GOT3 (cell line): ENCODE measurements at regions not wholly inside any gene's neighbourhood (a gene's known extent, or its start where the extent isn't known, plus 50 kb on each side); places are given as distances from the start of the nearest gene placed in this dataset.

Experiments used
- DNase-seq: peaks from one replicate; lab custom pipeline; 2025; ENCODE audit warnings: mixed read lengths; lab: John Stamatoyannopoulos, UW

DNA sequence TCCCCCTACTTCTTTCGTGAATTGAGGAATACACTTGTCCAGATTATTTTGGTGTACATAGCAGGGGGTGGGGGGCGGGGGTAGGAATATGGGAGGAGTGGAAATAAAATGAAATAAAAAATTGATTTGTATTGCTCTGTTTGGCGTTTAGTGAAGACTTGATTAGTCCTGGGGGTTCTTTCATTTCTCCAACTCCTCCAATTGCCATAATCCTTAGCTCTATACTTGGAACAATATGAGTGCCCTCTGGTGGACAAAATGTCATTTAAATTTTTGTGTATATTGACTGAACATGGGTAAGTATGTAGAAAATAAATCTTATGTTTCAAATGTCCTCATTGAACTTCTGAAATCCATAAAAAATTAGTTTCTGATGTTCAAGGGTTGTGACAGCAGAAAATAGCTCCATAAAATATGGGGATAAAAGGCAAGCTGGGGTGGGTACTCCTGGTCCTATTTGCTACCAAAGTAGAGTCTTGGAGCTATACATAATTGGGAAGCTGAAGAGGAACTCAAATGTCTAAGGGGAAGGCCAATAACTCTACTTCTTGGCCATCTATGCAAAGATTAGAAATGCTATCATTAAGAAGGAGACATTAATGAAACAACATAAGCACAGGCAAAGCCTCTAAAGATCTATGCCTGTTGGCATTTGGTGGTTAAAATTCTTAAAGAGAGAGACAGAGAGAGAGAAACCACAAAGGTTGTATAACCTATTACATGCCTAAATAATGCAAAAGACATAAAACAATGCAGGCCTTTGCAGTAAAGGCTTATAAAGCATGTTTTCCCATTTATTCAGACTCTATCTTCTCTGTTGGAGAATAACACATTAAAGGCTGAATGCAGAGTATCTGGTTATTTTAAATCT is 421.6 kb downstream of the METTL15 start:
- no peak for DNase-seq

- DNase-seq, result no peak
Observed at GRCh38 chr11:28529046-28529445, 420.9 kb downstream of the METTL15 start.

DNA sequence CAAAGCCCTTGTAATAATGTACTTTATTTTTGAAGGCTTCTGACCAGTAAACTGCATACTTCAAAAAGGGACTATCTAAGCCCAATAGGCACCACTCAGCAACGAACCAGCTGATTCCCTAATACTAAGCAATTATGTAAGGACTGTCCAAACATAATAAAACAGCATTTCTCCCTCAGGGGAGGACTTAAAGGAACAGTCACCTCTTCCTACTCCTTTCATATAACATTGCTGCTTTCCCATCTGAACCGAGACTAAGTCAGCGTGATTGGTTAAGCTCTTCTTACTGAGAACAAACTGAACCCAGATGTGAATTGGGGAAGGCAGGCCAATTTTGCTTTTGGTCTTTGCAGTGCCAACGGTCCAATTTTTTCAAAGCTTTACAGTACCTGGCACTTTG is 420.0 kb downstream of the METTL15 start:
- DNase-seq, result no peak

DNA sequence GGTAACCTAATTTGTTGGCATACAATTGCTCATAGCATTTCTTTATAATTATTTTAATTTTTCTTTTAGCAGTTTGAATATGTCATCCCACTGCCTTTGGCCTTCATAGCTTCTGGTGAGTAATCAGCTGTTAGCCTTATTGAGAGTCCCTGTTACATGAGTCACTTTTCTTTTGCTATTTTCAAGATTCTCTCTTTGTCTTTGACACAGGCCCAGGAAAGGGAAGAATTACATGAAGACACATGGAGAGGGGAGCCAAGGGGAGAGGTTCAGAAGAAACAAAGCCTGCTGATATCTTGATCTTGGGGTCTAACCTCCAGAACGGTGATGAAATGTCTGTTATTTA is 418.2 kb downstream of the METTL15 start:
- no peak for DNase-seq

- no peak for DNase-seq
Observed at GRCh38 chr11:28525636-28526405, 417.6 kb downstream of the METTL15 start.

- DNase-seq, result no peak
Observed at GRCh38 chr11:28524098-28524497, 415.9 kb downstream of the METTL15 start.

DNA sequence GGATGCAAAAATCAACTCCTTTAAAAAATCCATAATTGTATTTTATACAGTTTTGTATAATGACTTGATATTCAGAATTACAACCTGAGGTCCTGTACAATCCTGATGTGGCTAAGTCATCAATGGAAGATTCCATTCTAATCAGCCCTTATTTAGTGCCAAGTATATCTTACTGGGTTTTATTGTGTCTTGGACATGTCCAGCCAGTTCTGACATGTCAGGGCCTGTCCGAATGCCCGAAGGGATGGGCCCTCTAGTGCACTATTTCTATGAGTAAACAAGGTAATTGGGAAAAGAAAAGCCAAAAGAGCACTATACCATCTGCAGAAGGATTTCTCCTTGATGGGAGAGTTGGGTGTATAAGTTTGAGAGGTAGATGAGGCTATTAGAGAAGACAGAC is 412.9 kb downstream of the METTL15 start:
- no peak for DNase-seq

DNA sequence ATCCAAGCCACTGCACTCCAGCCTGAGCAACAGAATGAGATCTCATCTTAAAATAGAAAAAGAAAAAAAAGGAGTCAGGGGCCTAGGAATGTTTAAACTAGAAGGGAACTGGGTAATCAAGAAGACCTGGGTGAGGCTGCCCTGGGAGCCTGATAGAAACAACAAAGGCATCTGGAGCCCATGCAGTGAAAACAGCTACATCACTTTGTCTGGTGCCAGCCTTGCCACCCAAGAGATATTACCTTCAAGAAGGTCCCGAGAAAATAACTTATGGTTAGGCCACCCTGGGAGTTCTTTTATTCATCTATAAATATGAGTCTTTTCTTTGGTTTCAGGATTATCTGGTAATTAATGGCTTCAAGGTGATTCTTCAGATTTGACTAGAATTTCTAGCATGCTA is 412.1 kb downstream of the METTL15 start:
- no peak for DNase-seq

GRCh38 chr11:28518825-28519224 is 410.6 kb downstream of the METTL15 start:
- DNase-seq, result no peak

DNA sequence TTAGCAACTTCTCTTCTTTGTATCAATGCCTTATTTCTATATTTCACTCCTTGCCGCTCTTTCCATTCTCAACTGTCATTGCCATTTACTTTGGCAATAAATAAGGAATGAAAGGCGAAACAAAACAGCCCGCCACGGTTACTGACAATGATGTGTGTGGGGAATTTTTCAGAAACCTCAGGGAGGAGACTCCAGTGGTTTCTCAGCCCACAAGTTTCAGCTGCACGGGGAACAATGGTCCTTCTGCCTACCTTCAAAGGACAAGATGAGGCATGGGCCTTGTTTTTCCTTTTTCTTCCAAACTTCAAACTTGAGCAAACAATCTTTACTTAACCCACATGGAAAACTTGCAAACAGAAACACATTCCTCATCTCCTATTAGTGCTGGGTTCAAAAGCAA is 409.4 kb downstream of the METTL15 start:
- no peak for DNase-seq

DNA sequence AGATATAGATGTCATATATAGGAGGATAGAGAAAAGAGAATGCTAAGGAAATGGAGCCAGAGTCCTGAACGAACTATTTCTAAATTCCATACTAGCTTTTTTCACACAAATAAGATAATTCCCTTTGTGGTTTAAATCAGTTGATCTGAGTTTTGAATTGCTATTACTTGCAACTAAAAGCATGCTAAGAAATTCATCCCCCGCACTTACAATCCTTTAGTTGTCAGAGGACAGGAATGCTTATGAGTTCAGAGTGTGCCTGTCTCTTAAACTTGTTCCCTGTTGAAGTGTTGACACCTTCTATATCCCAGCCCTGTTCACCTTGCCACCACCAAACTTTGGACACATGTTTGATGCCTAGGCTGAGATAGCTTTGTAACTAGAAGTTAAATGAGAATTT is 406.2 kb downstream of the METTL15 start:
- no peak for DNase-seq

DNA sequence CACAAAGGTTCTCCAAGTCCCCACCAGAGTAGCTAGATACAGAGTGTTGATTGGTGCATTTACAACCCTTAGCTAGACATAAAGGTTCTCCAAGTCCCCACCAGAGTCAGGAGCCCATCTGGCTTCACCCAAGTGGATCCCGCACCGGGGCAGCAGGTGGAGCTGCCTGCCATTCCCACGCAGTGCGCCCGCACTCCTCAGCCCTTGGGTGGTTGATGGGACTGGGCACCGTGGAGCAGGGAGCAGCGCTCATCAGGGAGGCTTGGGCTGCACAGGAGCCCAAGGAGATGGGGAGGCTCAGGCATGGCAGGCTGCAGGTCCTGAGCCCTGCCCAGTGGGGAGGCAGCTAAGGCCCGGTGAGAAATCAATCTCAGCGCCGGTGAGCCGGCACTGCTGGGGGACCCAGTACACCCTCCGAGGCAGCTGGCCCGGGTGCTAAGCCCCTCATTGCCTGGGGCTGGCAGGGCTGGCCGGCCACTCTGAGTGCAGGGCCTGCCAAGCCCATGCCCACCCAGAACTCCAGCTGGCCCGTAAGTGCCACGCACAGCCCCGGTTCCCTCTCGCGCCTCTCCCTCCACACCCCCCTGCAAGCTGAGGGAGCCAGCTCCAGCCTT is 404.1 kb downstream of the METTL15 start:
- DNase-seq, result no peak

DNA sequence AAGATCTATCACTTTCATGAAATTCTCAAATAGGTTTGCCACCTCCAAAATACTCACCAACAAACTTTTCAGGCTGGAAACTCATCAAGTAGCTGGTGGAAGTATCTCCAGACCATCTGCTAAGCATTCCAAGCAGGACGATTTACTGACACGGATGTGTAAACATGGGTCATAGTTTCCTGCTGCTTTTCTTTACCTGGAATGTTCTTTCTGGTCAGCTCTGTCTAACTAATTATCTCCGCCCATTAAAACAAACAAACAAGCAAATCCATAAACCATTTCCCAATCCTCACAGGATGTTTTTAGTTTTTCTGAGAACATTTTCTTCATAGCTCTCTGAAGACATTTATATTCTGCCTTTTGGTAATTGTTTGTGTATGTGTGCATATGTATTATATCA is 397.0 kb downstream of the METTL15 start:
- DNase-seq, result no peak

DNA sequence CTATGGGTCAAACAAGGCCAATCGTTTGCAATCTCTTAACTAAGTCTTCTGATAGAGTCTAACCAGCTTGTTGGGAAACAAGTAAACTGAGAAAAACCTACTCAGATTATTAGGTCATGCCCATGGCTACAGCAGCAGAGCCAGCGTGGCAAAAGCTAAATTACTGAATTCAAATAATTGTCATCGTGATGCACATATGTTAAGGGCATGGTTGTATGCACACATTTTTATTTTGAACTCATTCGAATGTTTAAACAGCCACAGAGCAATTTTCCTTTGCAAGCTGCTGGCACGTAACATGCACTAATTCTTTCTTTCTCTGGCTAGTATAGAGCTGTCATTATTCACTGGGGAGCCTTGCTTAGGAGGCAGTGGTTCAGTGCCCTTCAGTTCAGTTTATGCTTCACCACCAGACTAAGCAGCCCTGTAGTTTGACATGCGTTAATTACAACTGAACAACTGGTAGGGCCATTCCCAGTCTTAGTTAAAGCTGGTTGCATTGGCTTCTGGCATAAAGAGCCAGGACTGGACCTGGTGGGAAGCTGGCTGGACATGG is 396.4 kb downstream of the METTL15 start:
- no peak for DNase-seq

- DNase-seq, result no peak
Observed at GRCh38 chr11:28495333-28495732, 387.1 kb downstream of the METTL15 start.

DNA sequence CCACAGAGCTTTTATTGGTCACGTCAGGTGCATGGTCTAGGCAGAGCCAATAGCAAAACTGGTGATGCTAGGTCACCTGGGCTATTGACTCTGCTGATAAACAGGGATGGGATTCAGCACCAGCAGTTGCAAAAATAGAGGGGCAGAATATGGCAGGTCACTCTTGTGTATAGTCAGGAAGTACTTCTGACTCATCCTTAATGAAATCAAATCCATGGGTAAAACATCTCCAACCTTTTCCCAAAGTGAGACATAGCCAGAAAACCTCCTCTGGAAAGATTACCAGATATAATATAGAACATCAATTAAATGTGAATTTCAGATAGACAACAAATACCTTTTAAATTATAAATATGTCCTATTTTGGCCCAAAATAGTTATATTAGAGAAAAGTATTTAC is 383.2 kb downstream of the METTL15 start:
- DNase-seq, result no peak

GRCh38 chr11:28490773-28491382 is 382.7 kb downstream of the METTL15 start:
- no peak for DNase-seq

DNA sequence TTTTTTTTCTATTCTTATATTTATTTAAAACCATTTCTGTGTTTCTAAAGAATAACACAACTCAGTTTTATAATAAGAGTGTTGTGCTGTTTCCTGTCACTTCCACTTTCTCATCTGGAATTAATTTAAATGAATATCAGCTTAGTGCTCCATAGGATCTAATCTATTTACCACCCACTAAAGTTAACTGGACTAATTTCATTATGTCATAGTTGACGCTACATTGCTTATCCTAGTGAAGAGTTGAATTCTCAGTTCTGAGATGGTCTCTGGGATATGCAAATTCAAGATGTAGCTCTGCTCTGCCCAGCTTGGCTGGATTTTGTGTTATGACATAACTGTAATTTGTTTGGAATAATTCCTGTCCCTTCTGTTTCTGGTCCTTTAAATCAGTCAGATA is 380.1 kb downstream of the METTL15 start:
- no peak for DNase-seq

- no peak for DNase-seq
Observed at GRCh38 chr11:28483072-28483867, 375.1 kb downstream of the METTL15 start.

DNA sequence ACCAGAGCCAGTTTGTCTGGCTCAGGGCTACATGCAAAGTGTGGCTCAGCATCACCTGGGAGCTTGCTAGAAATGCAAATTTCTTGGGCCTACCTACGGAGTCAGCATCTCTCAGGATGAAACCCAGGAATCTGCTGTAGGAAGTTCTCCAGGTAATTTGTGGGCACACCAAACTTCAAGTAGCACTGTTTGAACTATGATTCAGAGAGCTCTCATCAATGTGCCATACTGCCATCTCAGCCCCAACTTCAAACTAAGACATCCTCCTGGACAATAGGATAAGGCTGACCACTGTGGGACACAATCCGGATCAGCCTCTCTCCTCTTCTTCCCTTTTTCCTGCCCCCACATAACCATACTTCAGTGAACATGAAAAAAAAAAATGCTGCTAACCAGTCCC is 374.5 kb downstream of the METTL15 start:
- DNase-seq, result no peak
